ENCODE measurements at regions not wholly inside any gene's neighbourhood (a gene's known extent, or its start where the extent isn't known, plus 50 kb on each side); places are given as distances from the start of the nearest gene placed in this dataset.

DNA sequence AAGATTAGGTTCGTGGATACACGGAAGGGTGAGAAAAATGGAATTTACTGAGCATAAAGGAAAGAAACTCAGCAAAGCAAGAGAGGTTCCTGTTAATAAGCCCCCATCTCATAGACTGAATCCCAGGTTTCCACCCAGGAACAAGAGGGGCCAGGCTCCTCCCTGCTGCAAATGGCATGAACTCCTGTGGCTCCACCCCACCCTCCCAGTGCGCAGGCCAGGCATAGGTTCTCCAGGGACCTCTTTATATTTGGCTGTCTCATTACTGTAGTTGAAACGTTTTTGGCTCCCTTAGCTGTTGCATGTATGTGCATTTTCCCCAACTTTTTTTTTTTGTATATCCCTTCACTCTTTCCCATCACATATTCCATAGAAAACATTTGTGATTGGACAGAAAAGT lies 217.8 kb upstream of the NRP1 start:
- TF ChIP-seq, protein P1, sequence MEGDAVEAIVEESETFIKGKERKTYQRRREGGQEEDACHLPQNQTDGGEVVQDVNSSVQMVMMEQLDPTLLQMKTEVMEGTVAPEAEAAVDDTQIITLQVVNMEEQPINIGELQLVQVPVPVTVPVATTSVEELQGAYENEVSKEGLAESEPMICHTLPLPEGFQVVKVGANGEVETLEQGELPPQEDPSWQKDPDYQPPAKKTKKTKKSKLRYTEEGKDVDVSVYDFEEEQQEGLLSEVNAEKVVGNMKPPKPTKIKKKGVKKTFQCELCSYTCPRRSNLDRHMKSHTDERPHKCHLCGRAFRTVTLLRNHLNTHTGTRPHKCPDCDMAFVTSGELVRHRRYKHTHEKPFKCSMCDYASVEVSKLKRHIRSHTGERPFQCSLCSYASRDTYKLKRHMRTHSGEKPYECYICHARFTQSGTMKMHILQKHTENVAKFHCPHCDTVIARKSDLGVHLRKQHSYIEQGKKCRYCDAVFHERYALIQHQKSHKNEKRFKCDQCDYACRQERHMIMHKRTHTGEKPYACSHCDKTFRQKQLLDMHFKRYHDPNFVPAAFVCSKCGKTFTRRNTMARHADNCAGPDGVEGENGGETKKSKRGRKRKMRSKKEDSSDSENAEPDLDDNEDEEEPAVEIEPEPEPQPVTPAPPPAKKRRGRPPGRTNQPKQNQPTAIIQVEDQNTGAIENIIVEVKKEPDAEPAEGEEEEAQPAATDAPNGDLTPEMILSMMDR (IDR thresholded peaks at IDR 0.05): no peak
- no peak for TF ChIP-seq POLR2AphosphoS5 (IDR thresholded peaks at IDR 0.05)
- TF ChIP-seq POLR2A (IDR thresholded peaks at IDR 0.05): no peak
